Inflammatory macrophage treated with lipopolysaccharide for 4 hours (primary cell): ENCODE measurements at regions not wholly inside any gene's neighbourhood (a gene's known extent, or its start where the extent isn't known, plus 50 kb on each side); places are given as distances from the start of the nearest gene placed in this dataset.
"Not testable (repeated sequence)": the region's sequence is repeated elsewhere in the genome, so short reads cannot be mapped to it uniquely, and the experiment has no call there.

Experiments
- DNase-seq: peaks from one replicate; pipeline ENCODE4 v3.0.0-alpha.2; 2020

DNA sequence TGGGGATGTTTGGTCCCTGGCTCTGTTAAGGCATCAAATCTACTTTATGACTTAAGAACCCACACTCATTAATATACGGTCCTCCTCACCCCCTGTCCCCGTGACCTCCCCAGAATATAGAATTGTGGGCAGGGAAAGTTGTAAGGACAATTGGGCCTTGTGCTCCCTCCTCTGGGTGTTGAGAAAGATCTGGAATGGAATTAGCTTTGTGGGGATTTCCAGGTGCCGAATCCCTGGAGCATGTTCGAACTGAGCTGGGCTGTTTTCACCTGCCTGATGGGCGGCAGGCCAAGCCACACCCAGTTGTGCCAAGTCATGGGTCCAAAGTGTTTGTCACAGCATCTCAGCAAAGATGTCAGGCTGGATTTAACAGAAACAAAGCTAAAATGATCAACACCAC lies 349.3 kb upstream of the KLF3 start:
- DNase-seq, result no peak

DNA sequence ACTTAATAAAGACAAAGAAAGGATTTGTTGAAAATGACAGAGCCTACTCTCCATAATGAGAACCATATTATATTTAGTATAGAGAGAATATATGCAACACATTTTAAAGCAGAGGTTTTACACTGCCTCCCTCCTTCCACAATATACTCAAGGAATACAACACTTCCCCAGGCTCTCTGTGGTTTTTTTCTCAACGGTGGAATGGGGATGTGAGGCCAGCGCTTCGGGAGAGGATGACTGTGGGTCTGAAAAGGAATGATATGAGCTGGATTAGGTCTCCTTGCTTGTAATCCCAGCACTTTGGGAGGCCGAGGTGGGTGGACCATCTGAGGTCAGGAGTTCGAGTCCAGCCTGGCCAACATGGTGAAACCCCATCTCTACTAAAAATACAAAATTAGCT lies 348.7 kb upstream of the KLF3 start:
- no peak for DNase-seq

DNA sequence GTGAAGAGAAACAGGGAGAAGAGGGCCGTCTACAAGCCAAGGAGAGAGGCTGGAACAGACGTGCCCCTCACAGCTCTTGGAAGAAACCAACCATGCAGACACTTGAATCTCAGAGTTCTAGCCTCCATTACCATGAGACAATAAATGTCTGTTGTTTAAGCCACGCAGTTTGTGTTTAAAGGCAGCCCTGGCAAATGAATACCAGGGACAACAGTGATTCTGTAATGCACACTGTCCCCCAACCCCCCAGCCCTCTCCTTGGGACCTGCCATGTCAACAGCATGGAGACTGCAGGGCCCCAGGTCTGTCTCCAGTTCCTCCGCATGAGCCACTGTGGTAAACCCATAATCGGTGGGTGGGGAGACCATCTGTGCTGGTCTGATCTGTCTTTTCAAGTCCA lies 348.0 kb upstream of the KLF3 start:
- no peak for DNase-seq

DNA sequence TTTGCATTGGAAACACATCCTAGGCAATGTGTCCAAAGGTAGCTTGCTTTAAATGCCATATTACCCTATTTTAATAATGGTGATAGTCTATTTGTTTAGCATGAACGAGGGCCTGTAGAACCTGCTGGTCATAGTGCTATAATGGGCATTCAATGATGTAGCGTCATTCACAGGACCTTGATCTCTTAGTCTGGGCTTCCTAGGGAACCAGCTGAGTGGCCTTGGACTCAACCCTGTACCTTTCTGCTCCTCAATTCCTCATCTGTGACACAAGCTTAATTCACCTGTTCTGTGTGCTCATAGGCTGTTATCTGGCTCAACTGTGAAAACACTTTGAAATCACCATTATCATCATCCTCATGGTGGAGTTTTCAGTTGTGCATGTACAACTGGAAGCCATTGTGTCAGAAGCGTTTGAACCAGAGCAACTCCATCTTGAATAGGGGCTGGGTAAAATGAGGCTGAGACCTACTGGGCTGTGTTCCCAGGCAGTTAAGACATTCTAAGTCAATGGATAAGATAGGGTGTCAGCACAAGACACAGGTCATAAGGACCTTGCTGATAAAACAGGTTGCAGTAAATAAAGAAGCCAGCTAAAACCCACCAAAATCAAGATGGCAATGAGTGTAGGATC lies 346.8 kb upstream of the KLF3 start:
- DNase-seq, result no peak

DNA sequence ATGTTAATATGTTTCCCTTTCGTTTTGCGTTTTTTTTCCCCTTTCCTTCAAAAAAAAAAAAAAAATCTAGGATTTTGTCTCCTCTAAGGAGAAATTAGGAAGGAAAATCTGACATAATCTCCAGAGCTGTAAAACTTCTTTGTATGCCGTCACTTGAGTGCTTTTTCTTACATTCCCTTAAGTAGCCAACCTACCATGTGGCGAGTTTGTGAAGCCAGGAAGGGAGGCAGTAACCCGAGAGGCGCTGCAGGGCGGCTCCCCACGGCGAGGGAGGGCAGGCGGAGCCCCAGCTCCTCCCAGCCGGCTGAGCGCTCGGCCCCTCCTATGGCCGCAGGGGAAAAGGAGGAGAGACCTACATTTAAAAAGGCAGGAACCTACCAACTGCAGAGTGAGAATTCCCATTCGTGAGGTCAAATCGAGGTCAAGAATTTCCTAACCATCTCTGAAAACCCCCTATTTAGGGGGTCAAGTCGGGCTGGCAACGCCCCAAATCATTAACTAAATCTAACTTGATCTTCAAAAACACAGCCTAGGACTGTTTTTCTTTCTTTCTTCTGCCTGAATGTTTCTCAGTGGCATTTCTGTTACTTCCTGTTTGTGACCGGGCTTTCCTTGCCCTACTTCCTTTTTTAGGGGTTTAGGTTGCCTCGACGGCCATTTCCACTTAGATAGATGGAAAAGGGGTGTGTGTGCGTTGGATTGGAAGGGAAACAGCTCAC lies 345.1 kb upstream of the KLF3 start:
- peak; percentile 94 for DNase-seq

DNA sequence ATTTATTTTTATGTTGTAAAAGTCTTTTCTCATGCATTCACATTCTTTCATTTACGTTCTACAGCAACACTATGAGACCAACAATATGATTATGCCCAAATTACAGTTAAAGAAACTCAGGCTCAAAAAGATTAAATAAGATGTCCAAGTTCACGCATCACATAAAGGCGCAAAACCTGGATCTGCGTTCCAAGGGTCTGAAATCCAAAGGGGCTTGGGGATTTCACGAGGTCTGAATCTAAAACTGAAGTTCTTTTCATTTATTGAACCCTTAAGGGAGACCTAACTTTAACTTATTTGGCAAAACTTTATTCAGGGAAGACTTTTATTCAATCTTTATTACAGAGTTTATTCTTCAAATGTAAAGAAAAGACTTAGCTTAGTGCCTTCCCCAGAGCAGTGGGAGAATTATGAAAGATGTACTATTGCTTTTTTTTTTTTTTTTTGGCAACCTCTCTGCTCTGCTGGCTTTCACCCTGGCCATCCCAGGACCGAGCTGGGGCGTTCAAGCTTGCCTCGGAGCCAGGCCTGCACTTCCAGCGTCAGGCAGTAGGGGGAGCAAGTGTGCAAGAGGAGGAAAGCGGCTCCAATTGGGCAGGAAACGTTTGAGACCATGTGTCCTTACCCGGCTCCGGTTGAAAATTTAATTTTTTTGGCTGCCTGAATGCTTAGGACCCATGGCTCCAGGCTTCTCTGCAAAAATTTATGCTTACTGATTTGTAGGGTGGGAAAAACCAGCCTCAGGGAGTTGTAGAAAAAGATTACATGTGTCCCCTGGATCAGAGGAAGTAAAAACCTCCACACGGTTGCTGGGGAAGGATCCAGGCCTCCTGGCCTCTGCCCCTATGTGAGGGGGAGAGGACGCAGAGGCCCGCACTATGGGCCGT lies 344.3 kb upstream of the KLF3 start:
- peak; percentile 87 for DNase-seq

DNA sequence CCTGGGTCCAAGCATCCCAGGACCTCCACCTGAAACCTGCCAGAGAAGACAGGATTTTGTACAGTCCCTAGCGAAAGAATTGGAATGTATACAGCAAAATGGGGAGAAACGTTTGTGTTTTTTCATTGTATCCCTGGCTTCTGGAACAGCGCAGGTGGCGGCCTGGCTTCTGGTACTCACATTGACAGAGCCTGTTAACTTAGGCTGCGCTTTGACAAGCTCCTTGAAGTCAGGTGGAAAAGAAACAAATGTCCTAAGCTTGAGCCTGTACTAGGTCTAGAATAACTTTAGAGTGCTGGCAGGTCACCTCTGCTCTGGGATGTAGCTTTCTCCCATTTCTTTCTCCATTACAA lies 343.7 kb upstream of the KLF3 start:
- no peak for DNase-seq

DNA sequence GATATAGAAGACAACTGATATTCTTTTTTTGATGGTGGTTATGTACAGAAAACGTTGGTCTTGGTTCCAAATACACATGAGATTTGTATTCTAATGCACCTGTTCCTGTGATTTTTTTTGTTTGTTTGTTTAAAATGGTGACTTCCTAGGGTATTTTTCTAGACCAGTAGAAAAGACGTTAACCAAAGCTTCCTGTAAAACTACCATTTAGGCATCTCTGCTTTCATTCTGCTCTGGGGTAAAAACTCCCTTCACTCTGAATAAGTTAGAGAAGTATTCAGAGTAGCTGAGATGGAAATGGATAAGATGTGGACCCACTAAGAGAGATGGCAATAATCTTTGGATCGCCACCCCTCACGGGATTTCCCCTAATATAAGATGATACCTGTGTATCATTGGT lies 343.2 kb upstream of the KLF3 start:
- no peak for DNase-seq

DNA sequence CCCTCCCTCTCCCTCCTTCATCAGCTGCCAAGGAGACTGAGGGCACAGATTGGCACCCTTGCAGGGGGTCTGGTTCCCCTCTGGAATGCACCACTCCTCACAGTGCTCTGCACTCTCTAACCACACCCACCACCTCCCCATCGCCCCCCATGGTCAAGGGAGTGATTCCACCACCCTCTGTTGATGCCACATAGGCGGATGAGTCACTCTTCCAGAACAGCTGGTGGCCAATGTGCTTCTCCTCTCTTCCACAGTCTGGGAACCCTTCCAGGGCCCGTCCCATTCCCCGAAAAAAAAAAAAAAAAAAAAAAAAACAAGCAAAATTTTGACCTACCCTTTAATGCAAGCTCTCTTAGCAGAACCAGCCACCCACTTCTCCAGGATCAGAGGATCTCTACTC lies 341.3 kb upstream of the KLF3 start:
- DNase-seq, result no peak

DNA sequence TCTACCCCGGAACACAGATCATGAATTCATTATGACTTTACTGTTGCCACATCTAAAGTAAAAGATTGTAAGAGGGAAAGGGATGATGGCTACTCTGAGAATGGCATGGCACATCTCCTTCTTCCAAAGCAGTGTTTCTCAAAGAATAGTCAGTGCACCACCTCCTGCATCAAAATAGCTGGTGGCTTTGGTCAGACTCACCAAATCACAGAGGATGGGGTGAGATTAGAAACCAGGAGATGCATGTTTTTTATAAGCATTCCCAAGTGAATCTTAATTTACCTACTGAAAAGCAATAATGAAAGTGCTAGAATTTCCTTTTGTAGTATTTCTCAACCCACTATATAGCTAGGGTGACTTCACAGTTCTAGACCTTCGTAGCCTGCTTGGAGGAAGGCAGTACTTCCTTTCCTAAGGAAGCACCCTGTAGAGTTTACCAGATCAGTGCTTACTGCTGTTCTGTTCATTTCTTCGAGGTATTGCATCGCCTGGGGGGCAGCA lies 340.8 kb upstream of the KLF3 start:
- peak; percentile 37 for DNase-seq

DNA sequence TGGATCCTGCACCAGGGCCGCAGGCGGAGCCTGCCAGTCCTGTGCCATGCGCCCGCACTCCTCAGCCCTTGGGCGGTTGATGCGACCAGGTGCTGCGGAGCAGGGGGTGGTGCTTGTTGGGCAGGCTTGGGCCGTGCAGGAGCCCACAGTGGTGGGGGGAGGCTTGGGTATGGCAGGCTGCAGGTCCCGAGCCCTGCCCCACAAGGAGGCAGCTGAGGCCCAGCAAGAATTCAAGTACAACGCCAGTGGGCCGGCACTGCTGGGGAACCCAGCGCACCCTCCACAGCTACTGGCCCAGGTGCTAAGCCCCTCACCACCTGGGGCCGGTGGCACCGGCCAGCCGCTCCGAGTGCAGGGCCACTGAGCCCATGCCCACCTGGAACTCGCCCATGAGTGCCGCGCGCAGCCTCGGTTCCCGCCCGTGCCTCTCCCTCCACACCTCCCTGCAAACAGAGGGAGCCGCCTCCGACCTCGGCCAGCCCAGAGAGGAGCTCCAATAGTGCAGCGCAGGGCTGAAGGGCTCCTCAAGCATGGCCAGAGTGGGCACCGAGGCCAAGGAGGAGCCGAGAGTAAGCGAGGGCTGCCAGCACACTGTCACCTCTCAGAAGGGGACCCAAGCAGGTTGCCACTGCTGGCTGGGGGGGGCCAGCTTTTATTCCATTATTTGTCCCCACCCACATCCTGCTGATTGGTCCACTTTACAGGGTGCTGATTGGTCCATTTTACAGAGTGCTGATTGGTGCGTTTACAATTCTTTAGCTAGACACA lies 339.0 kb upstream of the KLF3 start:
- DNase-seq, result no peak

DNA sequence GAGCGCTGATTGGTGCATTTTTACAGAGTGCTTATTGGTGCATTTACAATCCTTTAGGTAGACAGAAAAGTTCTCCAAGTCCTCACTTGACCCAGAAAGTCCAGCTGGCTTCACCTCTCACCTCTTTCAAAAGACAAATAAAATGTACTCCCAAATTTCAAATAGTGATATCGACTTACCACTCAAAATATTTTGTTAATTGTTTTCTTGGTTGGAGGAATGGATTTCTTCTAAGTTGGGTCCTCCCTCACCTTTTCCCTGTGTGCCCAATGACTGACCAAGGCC lies 338.4 kb upstream of the KLF3 start:
- no peak for DNase-seq

DNA sequence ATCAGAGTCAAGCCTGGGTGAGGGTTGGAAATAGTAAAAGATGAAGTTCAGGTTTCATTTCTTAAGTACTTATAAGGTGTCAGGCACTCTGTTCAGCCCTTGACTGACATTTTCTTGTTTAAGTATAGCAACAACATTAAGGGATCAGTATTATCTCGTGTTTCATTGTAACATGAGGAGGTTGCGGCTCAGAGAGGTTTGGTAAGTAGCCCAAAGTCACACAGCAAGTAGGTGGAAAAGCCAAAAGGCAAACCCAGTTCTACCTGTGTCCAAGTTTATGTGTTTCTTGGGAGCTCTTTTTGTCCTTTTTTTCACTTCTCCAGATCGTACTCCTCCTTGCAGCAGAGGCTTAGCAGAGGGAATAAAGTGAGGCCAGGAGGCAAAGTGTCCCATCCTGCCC lies 337.5 kb upstream of the KLF3 start:
- no peak for DNase-seq

DNA sequence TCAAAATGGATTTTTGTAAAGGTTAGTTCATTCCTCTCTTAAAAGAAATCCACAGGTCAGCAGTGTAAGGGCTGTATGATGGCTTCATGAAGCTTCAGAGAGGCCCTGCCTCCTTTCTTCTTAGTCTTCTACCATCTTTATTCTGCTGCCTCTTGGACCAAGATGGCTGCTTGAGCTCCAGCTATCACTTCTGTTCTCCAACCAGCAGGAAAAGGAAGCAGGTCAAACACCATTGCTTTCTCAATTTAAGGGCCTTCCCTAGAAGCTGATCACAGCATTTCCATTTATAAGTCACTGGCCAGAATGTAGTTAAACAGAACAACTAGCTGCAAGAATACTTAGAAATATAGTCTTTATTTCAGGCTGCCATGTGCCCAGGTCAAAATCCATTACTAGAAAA lies 336.8 kb upstream of the KLF3 start:
- no peak for DNase-seq

DNA sequence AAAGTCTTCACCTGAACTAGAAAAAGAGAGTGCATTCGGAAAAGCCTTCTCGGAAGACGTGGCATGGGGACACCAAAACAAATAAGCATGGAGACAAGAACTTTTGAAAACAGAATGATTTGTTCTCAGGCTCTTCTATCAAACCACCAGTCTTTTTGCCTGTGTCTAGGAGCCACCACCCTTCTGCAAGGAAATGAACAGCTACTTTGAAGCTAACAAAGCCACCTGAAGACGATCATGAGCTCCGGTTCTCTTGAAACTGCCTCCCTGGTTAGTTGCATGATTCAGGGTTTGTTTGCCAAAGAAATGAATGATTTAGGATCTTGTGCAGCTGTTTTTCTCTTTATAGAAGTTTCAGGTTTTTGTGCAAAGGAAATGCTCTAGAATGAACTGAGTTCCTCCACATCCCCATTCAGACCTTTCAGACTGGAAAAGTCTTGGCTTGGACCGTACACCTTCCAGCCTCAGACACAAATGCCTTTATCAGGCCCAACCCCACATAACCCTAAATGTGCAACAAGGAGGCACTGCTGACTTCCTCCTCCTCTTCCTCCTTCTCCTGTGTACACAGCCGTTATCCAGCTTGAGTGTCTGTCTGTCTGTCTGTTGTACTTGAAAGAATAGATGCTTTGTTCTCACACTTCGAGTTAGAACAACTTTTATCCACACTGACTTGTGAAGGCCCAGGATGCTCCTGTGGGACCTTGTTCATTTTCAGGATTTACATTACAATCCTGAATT lies 334.8 kb upstream of the KLF3 start:
- no peak for DNase-seq

DNA sequence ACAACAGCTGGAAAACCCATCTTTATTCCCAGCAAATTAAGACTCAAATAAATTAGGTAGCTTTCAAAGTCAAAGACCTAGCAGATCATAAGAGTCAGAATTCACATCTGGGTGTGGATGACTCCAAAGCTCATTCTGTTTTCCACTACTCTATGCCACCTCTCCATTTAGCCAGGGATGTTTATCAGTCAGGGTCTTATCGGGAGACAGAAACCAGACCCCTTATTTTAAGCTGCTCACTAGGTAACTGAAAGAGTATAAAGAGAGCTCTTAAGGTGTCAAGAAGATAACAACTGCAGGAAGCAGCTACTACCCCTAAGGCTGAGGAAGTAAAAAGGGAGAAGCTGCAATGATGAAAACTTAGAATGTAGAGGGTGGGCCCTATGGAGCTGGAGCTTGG lies 333.7 kb upstream of the KLF3 start:
- no peak for DNase-seq

DNA sequence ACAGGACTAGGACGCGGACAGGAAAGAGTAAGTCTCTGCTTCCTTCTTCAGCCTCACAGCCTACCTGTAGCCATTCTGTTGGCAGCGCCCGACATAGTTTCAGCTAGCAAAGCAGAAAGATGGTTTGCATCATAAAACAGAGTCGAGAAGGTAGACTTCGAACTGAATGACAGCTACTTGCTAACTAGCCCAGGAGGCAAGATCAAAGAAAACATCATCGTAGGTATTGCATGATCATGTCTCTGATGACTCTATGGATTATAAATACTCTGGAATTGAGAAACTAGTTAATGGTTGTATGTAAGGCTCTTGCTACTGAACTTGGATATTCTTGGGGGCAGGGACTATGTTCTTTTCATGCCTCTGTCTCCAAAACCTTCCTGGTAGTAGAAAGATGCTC lies 333.1 kb upstream of the KLF3 start:
- no peak for DNase-seq

DNA sequence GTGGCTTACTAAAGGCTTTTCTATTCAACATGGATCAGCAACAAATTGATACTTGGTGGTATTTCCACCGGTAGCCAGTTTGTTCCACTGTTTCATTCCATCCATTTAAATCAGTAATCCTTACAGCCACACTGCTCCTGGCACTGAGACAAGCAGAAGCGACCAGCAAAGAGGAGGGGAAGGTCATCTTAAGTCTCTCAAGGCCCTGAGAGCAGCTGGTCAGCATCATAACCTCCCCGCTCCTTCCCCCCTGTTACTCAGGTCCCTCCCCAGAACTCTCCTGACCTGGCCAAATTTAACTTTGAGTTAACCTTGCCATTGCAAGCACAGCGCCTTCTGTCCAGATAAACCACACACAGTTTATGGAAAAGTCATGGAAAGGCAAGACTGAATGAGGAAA lies 331.3 kb upstream of the KLF3 start:
- no peak for DNase-seq

DNA sequence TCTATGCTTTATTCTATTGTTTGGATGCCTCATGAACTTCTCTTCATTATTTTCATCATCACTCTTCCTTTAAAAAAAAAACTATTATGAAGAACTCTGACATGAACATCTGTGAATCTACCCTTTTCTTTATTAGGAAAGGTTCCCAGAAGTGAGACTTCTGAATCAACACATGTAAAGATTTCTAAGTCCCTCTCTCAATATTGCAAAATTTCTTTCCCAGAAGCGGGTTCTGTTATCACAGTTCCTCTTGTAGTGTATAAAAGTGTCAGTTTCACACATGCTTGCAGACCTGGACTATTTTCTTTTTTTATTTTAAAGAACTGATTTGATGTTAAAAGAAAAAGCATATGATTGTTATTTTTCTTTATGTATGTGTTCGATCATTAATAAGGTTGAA lies 330.8 kb upstream of the KLF3 start:
- peak; percentile 82 for DNase-seq

DNA sequence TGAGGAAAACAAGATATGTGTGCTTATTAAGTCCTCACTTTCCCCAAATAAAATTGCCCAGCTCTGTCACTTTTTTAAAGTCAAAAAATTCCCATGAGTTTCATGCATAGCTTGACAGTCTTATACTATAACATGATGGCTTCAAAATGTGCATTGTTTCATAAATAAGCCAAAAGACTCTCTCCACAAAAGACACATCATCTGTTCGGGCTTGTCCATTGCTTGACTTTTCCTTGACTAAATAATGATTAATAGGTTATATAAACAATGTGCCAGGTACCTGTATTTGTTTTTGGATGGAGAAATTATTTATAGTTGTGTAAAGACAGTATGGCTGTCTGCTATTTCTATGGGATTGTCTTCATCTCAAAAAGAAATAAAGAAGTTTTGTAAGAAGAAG lies 329.2 kb upstream of the KLF3 start:
- no peak for DNase-seq

DNA sequence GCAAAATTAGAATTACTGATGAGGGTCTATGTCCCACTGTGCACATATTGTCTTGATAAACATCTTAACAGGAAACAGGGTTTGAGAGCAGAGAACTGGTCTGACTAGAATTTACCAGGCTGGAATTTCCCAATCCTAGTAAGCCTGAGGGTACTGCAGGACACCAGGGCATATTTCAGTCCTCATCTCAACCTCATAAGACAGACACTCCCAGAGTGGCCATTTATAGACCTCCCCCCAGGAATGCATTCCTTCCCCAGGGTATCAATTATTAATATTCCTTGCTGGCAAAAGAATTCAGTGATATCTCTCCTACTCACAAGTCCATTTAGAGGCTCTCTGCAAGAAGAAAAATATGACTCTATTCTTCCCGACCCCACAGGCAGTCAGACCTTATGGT lies 325.1 kb upstream of the KLF3 start:
- DNase-seq, result not testable (repeated sequence)

DNA sequence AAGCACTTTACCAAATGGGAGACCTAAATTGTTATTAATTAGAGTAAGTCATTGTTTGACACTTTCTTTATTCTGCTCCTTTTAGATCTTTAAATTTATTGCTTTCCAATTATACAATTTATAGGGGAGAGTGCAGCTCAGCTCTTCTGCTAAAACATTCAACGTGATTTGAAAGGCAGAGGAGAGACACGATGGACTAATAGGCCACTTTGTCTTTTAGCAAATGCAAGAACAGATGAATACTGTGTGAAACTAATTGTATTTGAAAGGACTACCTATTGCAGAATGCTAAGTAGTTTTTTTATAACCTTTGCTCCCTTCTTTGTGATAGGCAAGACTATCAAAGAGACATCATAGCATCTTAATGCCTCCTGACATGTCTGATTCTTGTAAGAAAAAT lies 320.4 kb upstream of the KLF3 start:
- DNase-seq, result no peak

DNA sequence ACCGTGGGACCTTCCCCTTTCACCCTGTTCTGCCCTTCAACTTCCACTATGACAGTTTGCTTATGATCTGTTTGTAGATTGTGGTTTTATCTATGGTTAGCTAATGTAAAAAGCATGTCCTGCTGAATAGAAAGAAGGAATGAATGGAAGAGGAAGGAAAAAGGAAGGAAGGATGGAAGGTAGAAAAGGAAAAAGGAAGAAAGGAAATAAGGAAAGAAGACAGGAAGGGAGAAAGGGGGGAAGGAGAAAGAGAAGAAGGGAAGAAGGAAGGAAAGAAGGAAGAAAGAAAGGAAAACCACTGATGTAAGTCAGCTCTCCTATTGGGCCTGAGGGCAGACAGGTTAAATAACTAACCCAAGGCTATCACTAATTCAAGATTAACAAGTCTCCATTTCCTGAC lies 319.1 kb upstream of the KLF3 start:
- no peak for DNase-seq
